K562 (cell line): ENCODE measurements at regions not wholly inside any gene's neighbourhood (a gene's known extent, or its start where the extent isn't known, plus 50 kb on each side); places are given as distances from the start of the nearest gene placed in this dataset.

Experiments
- CBFA2T2 ChIP-seq: fragments of 450-650 bp; conservative IDR thresholded peaks from 2 replicates; pipeline ENCODE4 v1.6.1; 2017; ENCODE audit warnings: mild to moderate bottlenecking
- EHMT2 ChIP-seq: fragments of 450-650 bp; IDR thresholded peaks from 2 replicates; pipeline ENCODE4 v1.6.1; 2018; ENCODE audit warnings: antibody characterized with exemption
- GATAD2A ChIP-seq: fragments of 450-650 bp; IDR thresholded peaks from 2 replicates; pipeline ENCODE4 v1.6.1; 2017
- NR2F6 ChIP-seq: fragments of 450-650 bp; formaldehyde crosslinking; IDR thresholded peaks from 2 replicates; pipeline ENCODE4 v1.4.0; 2020; ENCODE audit warnings: mild to moderate bottlenecking
- PHF21A ChIP-seq: fragments of 450-650 bp; IDR thresholded peaks from 2 replicates; pipeline ENCODE4 v1.6.1; 2017; ENCODE audit warnings: low read depth, borderline replicate concordance
- POLR2AphosphoS5 ChIP-seq: IDR thresholded peaks from 2 replicates; pipeline ENCODE4 v1.6.1; 2011; ENCODE audit warnings: mild to moderate bottlenecking, low read depth, low read length, moderate library complexity; ENCODE audit not compliant: control insufficient read depth, insufficient read depth
- SMAD2 ChIP-seq: fragments of 150-350 bp; IDR thresholded peaks from 2 replicates; pipeline ENCODE4 v1.6.1; 2014; ENCODE audit warnings: low read depth, mild to moderate bottlenecking, low read length
- SNRNP70 ChIP-seq: fragments of 200-400 bp; formaldehyde crosslinking; optimal IDR thresholded peaks from 2 replicates; pipeline ENCODE3; 2017; ENCODE audit warnings: low read depth, low read length
- TBL1XR1 ChIP-seq, 2 experiments: IDR thresholded peaks; 2 replicates each; pipeline ENCODE4 v1.6.1; 2012; ENCODE audit warnings: improper control_type of control experiment in 2 of 2, low read length in 2 of 2, mild to moderate bottlenecking in 1 of 2
- TRIM24 ChIP-seq, 2 experiments: fragments of 450-650 bp; IDR thresholded peaks; 2 replicates each; pipeline ENCODE4 v1.6.1; 2016
- ZNF175 ChIP-seq: fragments of 200-800 bp; sonication (Bioruptor generic); IDR thresholded peaks from 2 replicates; pipeline ENCODE4 v1.6.1; 2016; ENCODE audit warnings: low read depth, mild to moderate bottlenecking, missing genetic modification characterization, missing compliant biosample characterization
- ZNF316 ChIP-seq: fragments of 450-650 bp; IDR thresholded peaks from 2 replicates; pipeline ENCODE4 v1.6.1; 2016
- ZNF324 ChIP-seq: fragments of 250-450 bp; sonication (Bioruptor Pico); IDR thresholded peaks from 2 replicates; pipeline ENCODE4 v1.4.0; 2020; ENCODE audit warnings: mild to moderate bottlenecking
- ZNF384 ChIP-seq: IDR thresholded peaks from 2 replicates; pipeline ENCODE4 v1.6.1; 2012; ENCODE audit warnings: low read depth, low read length, improper control_type of control experiment
- ZNF583 ChIP-seq: fragments of 250-450 bp; sonication (Bioruptor Pico); IDR thresholded peaks from 2 replicates; pipeline ENCODE4 v1.4.0; 2020
- TF ChIP-seq, protein P1 (sequence below): fragments of 250-450 bp; sonication (Bioruptor Pico); IDR thresholded peaks from 2 replicates; pipeline ENCODE4 v1.8.0; 2022; ENCODE audit warnings: moderate library complexity, mild to moderate bottlenecking, inconsistent platforms
- TF ChIP-seq, protein P2 (sequence below): IDR thresholded peaks from 3 replicates; pipeline ENCODE4 v1.6.1; 2011; ENCODE audit warnings: borderline replicate concordance, mild to moderate bottlenecking; ENCODE audit not compliant: insufficient read length, insufficient read depth
- TF ChIP-seq, protein P3 (sequence below): conservative IDR thresholded peaks from 2 replicates; pipeline ENCODE4 v1.6.1; 2011; ENCODE audit warnings: low read depth, mild to moderate bottlenecking, low read length; ENCODE audit not compliant: control insufficient read depth
- TF ChIP-seq, protein P4 (sequence below): fragments of 450-650 bp; conservative IDR thresholded peaks from 2 replicates; pipeline ENCODE4 v1.6.1; 2016; ENCODE audit warnings: missing genetic modification characterization, low read depth, mild to moderate bottlenecking, missing compliant biosample characterization, moderate library complexity
- TF ChIP-seq, protein P5 (sequence below): fragments of 250-450 bp; sonication (Bioruptor Pico); IDR thresholded peaks from 2 replicates; pipeline ENCODE4 v1.8.0; 2021; ENCODE audit warnings: mild to moderate bottlenecking, moderate library complexity

DNA sequence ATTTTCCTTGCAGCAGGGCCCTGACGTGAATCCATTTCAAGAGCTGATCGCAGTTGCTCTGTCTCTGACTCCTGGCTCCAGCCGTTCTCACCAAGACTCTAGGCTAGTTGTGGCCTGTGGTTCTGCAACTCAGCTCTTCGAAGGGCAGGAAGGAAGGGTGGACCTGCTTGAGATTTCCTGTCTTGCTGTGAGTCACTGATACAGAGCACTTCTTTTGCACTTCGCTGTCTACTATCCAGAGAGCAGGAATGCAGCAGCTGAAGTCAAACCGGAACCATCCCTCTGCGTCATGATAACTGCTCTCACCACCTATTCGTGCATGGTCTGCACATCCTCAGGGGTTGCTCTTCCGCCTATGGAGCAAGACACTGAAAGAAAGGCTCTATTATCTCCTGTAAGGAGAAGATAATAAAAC, 59.7 kb downstream of the RAP2B start (continued):
- TF ChIP-seq, protein P1, sequence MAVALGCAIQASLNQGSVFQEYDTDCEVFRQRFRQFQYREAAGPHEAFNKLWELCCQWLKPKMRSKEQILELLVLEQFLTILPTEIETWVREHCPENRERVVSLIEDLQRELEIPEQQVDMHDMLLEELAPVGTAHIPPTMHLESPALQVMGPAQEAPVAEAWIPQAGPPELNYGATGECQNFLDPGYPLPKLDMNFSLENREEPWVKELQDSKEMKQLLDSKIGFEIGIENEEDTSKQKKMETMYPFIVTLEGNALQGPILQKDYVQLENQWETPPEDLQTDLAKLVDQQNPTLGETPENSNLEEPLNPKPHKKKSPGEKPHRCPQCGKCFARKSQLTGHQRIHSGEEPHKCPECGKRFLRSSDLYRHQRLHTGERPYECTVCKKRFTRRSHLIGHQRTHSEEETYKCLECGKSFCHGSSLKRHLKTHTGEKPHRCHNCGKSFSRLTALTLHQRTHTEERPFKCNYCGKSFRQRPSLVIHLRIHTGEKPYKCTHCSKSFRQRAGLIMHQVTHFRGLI, result no peak
- TF ChIP-seq NR2F6 (CRISPR knock-in tag) (no peak), ZNF583 (no peak), ZNF324 (no peak), SNRNP70 (no peak), PHF21A (peak; percentile 50; the same call in 1 of the 2 replicates), POLR2AphosphoS5 (peak; percentile 61), ZNF175 (CRISPR knock-in tag) (0 out of 2 replicates have a peak, but pooled peaks have one; percentile 53), EHMT2 (peak; percentile 77; the same call in 1 of the 2 replicates), CBFA2T2 (peak; percentile 72), TBL1XR1 (IDR thresholded peaks at IDR 0.05; ENCODE audit: low read length in 2 of 2) (peak in 1 of 2 experiments; percentile 14; a peak in 2 of 4 replicates), TRIM24 (IDR thresholded peaks at IDR 0.05) (peak; percentile 76 to 85), ZNF316 (0 out of 2 replicates have a peak, but pooled peaks have one; percentile 33), GATAD2A (peak; percentile 75; the same call in 1 of the 2 replicates), ZNF384 (0 out of 2 replicates have a peak, but pooled peaks have one; percentile 2), SMAD2 (no peak)
- TF ChIP-seq, protein P2, sequence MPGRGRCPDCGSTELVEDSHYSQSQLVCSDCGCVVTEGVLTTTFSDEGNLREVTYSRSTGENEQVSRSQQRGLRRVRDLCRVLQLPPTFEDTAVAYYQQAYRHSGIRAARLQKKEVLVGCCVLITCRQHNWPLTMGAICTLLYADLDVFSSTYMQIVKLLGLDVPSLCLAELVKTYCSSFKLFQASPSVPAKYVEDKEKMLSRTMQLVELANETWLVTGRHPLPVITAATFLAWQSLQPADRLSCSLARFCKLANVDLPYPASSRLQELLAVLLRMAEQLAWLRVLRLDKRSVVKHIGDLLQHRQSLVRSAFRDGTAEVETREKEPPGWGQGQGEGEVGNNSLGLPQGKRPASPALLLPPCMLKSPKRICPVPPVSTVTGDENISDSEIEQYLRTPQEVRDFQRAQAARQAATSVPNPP, result no peak
- TF ChIP-seq, protein P3, sequence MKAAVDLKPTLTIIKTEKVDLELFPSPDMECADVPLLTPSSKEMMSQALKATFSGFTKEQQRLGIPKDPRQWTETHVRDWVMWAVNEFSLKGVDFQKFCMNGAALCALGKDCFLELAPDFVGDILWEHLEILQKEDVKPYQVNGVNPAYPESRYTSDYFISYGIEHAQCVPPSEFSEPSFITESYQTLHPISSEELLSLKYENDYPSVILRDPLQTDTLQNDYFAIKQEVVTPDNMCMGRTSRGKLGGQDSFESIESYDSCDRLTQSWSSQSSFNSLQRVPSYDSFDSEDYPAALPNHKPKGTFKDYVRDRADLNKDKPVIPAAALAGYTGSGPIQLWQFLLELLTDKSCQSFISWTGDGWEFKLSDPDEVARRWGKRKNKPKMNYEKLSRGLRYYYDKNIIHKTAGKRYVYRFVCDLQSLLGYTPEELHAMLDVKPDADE, result no peak; the same call in 1 of the 2 replicates
- TF ChIP-seq, protein P4, sequence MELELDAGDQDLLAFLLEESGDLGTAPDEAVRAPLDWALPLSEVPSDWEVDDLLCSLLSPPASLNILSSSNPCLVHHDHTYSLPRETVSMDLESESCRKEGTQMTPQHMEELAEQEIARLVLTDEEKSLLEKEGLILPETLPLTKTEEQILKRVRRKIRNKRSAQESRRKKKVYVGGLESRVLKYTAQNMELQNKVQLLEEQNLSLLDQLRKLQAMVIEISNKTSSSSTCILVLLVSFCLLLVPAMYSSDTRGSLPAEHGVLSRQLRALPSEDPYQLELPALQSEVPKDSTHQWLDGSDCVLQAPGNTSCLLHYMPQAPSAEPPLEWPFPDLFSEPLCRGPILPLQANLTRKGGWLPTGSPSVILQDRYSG (tag), result no peak
- TF ChIP-seq, protein P5, sequence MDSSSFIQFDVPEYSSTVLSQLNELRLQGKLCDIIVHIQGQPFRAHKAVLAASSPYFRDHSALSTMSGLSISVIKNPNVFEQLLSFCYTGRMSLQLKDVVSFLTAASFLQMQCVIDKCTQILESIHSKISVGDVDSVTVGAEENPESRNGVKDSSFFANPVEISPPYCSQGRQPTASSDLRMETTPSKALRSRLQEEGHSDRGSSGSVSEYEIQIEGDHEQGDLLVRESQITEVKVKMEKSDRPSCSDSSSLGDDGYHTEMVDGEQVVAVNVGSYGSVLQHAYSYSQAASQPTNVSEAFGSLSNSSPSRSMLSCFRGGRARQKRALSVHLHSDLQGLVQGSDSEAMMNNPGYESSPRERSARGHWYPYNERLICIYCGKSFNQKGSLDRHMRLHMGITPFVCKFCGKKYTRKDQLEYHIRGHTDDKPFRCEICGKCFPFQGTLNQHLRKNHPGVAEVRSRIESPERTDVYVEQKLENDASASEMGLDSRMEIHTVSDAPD (CRISPR knock-in tag), result no peak
